GM12892 (cell line): ENCODE measurements at regions not wholly inside any gene's neighbourhood (a gene's known extent, or its start where the extent isn't known, plus 50 kb on each side); places are given as distances from the start of the nearest gene placed in this dataset.

Source experiments
- POLR2A ChIP-seq: IDR thresholded peaks from 2 replicates; pipeline ENCODE4 v1.6.1; 2011; ENCODE audit warnings: low read depth, low read length, control low read depth
- POLR2AphosphoS5 ChIP-seq: IDR thresholded peaks from 2 replicates; pipeline ENCODE4 v1.6.1; 2011; ENCODE audit warnings: low read depth, low read length, control low read depth

DNA sequence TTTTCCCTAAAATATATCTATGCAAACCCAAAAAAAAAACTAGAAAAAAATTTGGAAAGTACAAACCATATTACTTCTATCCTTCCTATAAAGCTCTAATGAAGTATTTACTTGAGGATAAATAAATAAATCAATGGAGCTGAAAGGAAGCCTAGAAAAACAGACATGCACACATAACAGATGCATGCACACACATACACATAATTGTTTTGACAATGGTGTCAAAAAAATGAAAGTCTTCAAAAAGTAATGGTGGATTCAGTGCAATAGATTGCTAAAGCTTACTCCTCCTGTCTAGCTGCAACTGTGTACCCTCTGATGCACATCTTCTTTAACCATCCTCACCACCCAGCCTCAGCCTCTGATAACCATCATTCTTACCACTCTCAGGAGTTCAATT is 521.9 kb upstream of the RGS18 start:
- TF ChIP-seq POLR2AphosphoS5 (no peak), POLR2A (no peak)
